ENCODE measurements at regions not wholly inside any gene's neighbourhood (a gene's known extent, or its start where the extent isn't known, plus 50 kb on each side); places are given as distances from the start of the nearest gene placed in this dataset.
"Not testable (repeated sequence)": the region's sequence is repeated elsewhere in the genome, so short reads cannot be mapped to it uniquely, and the experiment has no call there.

- CTCF ChIA-PET, result no interaction called here
- Histone ChIP-seq H3K9me3 (ENCODE audit: control insufficient read depth, insufficient read depth, low read length) (peaks cover 3% of the 10 kb centered on the region; the same call in 1 of the 2 replicates), H3K27ac (ENCODE audit: low read depth, low read length) (no peak overlapping the region), H3K4me3 (ENCODE audit: low read depth, low read length) (no peak overlapping the region), H3K27me3 (ENCODE audit: control insufficient read depth, insufficient read depth, low read length) (no peaks in the 10 kb centered on the region)
- DNase-seq (ENCODE audit: low read depth, low spot score), result no peak
- TF ChIP-seq CTCF (IDR thresholded peaks at IDR 0.05; ENCODE audit: low read depth, low read length), result no peak
- POLR2A ChIA-PET, result no interaction called here
These were observed 68.9 kb downstream of the CYP26B1 start for GRCh38 chr2:72078773-72079172.

- H3K27me3 ChIP-seq (ENCODE audit: control insufficient read depth, insufficient read depth, low read length), result no peaks in the 10 kb centered on the region
- POLR2A ChIA-PET, result no interaction called here
- no peak for TF ChIP-seq CTCF (IDR thresholded peaks at IDR 0.05; ENCODE audit: low read depth, low read length)
- H3K9me3 ChIP-seq (ENCODE audit: control insufficient read depth, insufficient read depth, low read length), result peaks cover 3% of the 10 kb centered on the region; the same call in 1 of the 2 replicates
- no peak overlapping the region for H3K27ac ChIP-seq (ENCODE audit: low read depth, low read length)
- no peak for DNase-seq (ENCODE audit: low read depth, low spot score)
- no peak overlapping the region for H3K4me3 ChIP-seq (ENCODE audit: low read depth, low read length)
- CTCF ChIA-PET, result no interaction called here
These were observed 69.9 kb downstream of the CYP26B1 start for GRCh38 chr2:72077702-72078169.

- H3K4me3 ChIP-seq (ENCODE audit: low read depth, low read length); H3K9me3 ChIP-seq (ENCODE audit: control insufficient read depth, insufficient read depth, low read length); H3K27me3 ChIP-seq (ENCODE audit: control insufficient read depth, insufficient read depth, low read length); H3K27ac ChIP-seq (ENCODE audit: low read depth, low read length); CTCF ChIA-PET; DNase-seq (ENCODE audit: low read depth, low spot score); POLR2A ChIA-PET: not testable (repeated sequence)
These were observed 74.3 kb downstream of the CYP26B1 start for GRCh38 chr2:72073373-72073772.

- DNase-seq (ENCODE audit: low read depth, low spot score); H3K9me3 ChIP-seq (ENCODE audit: control insufficient read depth, insufficient read depth, low read length); CTCF ChIA-PET; H3K4me3 ChIP-seq (ENCODE audit: low read depth, low read length); POLR2A ChIA-PET; H3K27me3 ChIP-seq (ENCODE audit: control insufficient read depth, insufficient read depth, low read length); H3K27ac ChIP-seq (ENCODE audit: low read depth, low read length): not testable (repeated sequence)
These were observed 83.5 kb downstream of the CYP26B1 start for GRCh38 chr2:72064197-72064596.

GRCh38 chr2:72062336-72062735, 85.3 kb downstream of the CYP26B1 start:
- CTCF ChIA-PET, result no interaction called here
- POLR2A ChIA-PET, result no interaction called here
- no peak overlapping the region for H3K4me3 ChIP-seq (ENCODE audit: low read depth, low read length)
- peaks cover 3% of the 10 kb centered on the region for H3K27me3 ChIP-seq (ENCODE audit: control insufficient read depth, insufficient read depth, low read length)
- no peak for TF ChIP-seq CTCF (IDR thresholded peaks at IDR 0.05; ENCODE audit: low read depth, low read length)
- DNase-seq (ENCODE audit: low read depth, low spot score), result no peak
- H3K27ac ChIP-seq (ENCODE audit: low read depth, low read length), result no peak overlapping the region
- H3K9me3 ChIP-seq (ENCODE audit: control insufficient read depth, insufficient read depth, low read length), result no peaks in the 10 kb centered on the region

GRCh38 chr2:72057308-72057707, 90.4 kb downstream of the CYP26B1 start:
- Histone ChIP-seq H3K4me3 (ENCODE audit: low read depth, low read length) (no peak overlapping the region), H3K27me3 (ENCODE audit: control insufficient read depth, insufficient read depth, low read length) (peaks cover 3% of the 10 kb centered on the region), H3K27ac (ENCODE audit: low read depth, low read length) (no peak overlapping the region), H3K9me3 (ENCODE audit: control insufficient read depth, insufficient read depth, low read length) (no peaks in the 10 kb centered on the region)
- no peak for TF ChIP-seq CTCF (IDR thresholded peaks at IDR 0.05; ENCODE audit: low read depth, low read length)
- no peak for DNase-seq (ENCODE audit: low read depth, low spot score)
- ChIA-PET CTCF (no interaction called here), POLR2A (no interaction called here)
